Stimulated activated CD4-positive, alpha-beta T cell treated with anti-CD3 and anti-CD28 coated beads, Interleukin-1b, Interleukin-23, amount 100 ng/mL, for 24 hours (primary cell): ENCODE measurements at regions not wholly inside any gene's neighbourhood (a gene's known extent, or its start where the extent isn't known, plus 50 kb on each side); places are given as distances from the start of the nearest gene placed in this dataset.
"Not testable (repeated sequence)": the region's sequence is repeated elsewhere in the genome, so short reads cannot be mapped to it uniquely, and the experiment has no call there.

Experiments used
- DNase-seq, 4 experiments: peaks; one replicate each; pipeline ENCODE4 v3.0.0-alpha.2; 2020; ENCODE audit warnings: low read depth in 4 of 4, low spot score in 1 of 4

GRCh38 chr9:63812822-63813221 lies 1472.2 kb downstream of the FOXD4L5 start:
- DNase-seq: not testable (repeated sequence)

GRCh38 chr9:63804205-63804604 lies 1480.8 kb downstream of the FOXD4L5 start:
- not testable (repeated sequence) for DNase-seq

GRCh38 chr9:63794081-63794685 lies 1490.8 kb downstream of the FOXD4L5 start:
- not testable (repeated sequence) for DNase-seq

- DNase-seq: not testable (repeated sequence)
These were observed 1497.6 kb downstream of the FOXD4L5 start for GRCh38 chr9:63787454-63787853.

- DNase-seq: not testable (repeated sequence)
These were observed 1500.0 kb downstream of the FOXD4L5 start for GRCh38 chr9:63785059-63785458.

GRCh38 chr9:63784421-63784820 lies 1500.6 kb downstream of the FOXD4L5 start:
- not testable (repeated sequence) for DNase-seq

- not testable (repeated sequence) for DNase-seq
These were observed 1503.1 kb downstream of the FOXD4L5 start for GRCh38 chr9:63781817-63782439.

- DNase-seq: not testable (repeated sequence)
These were observed 1503.6 kb downstream of the FOXD4L5 start for GRCh38 chr9:63781390-63781789.

- DNase-seq: not testable (repeated sequence)
These were observed 1508.8 kb downstream of the FOXD4L5 start for GRCh38 chr9:63776220-63776619.

- not testable (repeated sequence) for DNase-seq
These were observed 1510.0 kb downstream of the FOXD4L5 start for GRCh38 chr9:63775092-63775426.

GRCh38 chr9:63774369-63775091 lies 1510.5 kb downstream of the FOXD4L5 start:
- DNase-seq: not testable (repeated sequence)

GRCh38 chr9:63762230-63762629 lies 1522.8 kb downstream of the FOXD4L5 start:
- DNase-seq: not testable (repeated sequence)

- not testable (repeated sequence) for DNase-seq
These were observed 1556.0 kb downstream of the FOXD4L5 start for GRCh38 chr9:63729021-63729420.

- no peak for DNase-seq
These were observed 1556.7 kb downstream of the FOXD4L5 start for GRCh38 chr9:63728287-63728686.

GRCh38 chr9:63708285-63708684 lies 1576.7 kb downstream of the FOXD4L5 start:
- not testable (repeated sequence) for DNase-seq

- not testable (repeated sequence) for DNase-seq
These were observed 1580.6 kb downstream of the FOXD4L5 start for GRCh38 chr9:63704456-63704855.

GRCh38 chr9:63703670-63704069 lies 1581.3 kb downstream of the FOXD4L5 start:
- not testable (repeated sequence) for DNase-seq

- not testable (repeated sequence) for DNase-seq
These were observed 1581.8 kb downstream of the FOXD4L5 start for GRCh38 chr9:63703138-63703665.
